Thyroid gland (tissue), 4 donors: ENCODE measurements at regions not wholly inside any gene's neighbourhood (a gene's known extent, or its start where the extent isn't known, plus 50 kb on each side); places are given as distances from the start of the nearest gene placed in this dataset.

Experiments used
- DNase-seq, 2 donors: peaks; one replicate each; pipeline ENCODE4 v3.0.0-alpha.2; 2019
- H3K27ac ChIP-seq, 3 donors: fragments of 200-600 bp; sonication (generic); 1 replicate in 2 of 3; 2 replicates in 1 of 3; pipeline ENCODE4 v1.5.1; 2016 to 2019; ENCODE audit warnings: mild to moderate bottlenecking in 1 of 3, moderate library complexity in 1 of 3
- H3K27me3 ChIP-seq: fragments of 200-600 bp; sonication (generic); one replicate; pipeline ENCODE4 v1.5.1; 2019
- H3K36me3 ChIP-seq, 2 donors: fragments of 200-600 bp; sonication (generic); one replicate each; pipeline ENCODE4 v1.5.1; 2016 to 2019
- H3K4me1 ChIP-seq, 2 donors: fragments of 200-600 bp; sonication (generic); one replicate each; pipeline ENCODE4 v1.5.1; 2017 to 2019
- H3K4me3 ChIP-seq, 3 donors: fragments of 200-600 bp; sonication (generic); replicated peaks in 1 of 3; 1 replicate in 2 of 3; 2 replicates in 1 of 3; pipeline ENCODE4 v1.5.1; 2016; ENCODE audit warnings: mild to moderate bottlenecking in 1 of 3
- H3K9me3 ChIP-seq: fragments of 200-600 bp; sonication (generic); one replicate; pipeline ENCODE4 v1.5.1; 2017
- POLR2A ChIP-seq, 2 donors: fragments of 450-650 bp; IDR thresholded peaks; one replicate each; pipeline ENCODE4 v1.6.1; 2017; ENCODE audit warnings: antibody characterized with exemption in 2 of 2, mild to moderate bottlenecking in 2 of 2, moderate library complexity in 1 of 2
- WGBS, 2 donors: methylation state at CpG; one replicate each; pipeline ENCODE4 v1.1.5; 2017; 5-methylcytosine and 5-hydroxymethylcytosine counted together
- intact Hi-C: fragments of 100-400 bp; cut with DNase I; formaldehyde crosslinking; loops from one replicate; pipeline ENCODE4 v1.15.1; 2023
- TF ChIP-seq, protein P1 (sequence below), 6 experiments: fragments of 200-600 bp in 3 of 6; fragments of 450-650 bp in 3 of 6; sonication (generic) in 3 of 6; IDR thresholded peaks; one replicate each; pipeline ENCODE4 v1.5.1; 2016 to 2019; ENCODE audit warnings: antibody characterized with exemption in 6 of 6, mild to moderate bottlenecking in 2 of 6, inconsistent platforms in 1 of 6, moderate library complexity in 1 of 6

DNA sequence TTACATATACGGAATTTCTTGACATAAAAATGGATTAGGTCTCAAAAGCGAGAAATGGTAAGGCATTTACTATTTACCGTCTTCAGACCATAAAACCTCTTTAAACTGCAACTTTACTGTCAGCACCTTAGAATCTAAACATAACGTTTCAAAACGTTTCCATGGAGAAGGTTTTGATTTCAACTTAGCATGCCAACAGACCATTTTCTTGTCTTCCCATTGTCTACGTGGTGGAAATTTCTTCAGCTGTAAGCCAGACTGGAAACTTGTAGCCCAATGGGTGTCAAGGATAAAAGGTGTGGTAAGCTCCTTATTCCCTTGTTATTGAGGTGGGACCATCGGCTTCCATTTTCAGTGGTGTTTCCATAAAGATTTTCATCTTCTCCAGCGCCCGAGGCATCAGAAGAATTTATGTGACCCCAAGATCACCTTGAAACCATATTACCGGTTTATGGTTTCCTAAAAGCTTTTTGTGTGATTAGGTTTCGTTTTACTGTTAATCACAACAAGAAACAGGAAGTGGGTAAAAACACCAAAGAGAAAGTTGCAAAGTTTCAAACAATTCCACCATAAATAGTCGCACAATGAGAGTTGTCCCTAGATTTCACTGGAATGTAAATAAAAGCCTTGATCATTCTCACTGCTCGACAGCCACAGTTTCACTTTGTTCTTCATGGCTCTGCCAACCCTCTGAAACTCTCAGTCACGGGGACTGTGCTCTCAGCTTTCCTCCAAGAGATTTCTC, 63.0 kb upstream of the CD2AP start:
- TF ChIP-seq, protein P1, sequence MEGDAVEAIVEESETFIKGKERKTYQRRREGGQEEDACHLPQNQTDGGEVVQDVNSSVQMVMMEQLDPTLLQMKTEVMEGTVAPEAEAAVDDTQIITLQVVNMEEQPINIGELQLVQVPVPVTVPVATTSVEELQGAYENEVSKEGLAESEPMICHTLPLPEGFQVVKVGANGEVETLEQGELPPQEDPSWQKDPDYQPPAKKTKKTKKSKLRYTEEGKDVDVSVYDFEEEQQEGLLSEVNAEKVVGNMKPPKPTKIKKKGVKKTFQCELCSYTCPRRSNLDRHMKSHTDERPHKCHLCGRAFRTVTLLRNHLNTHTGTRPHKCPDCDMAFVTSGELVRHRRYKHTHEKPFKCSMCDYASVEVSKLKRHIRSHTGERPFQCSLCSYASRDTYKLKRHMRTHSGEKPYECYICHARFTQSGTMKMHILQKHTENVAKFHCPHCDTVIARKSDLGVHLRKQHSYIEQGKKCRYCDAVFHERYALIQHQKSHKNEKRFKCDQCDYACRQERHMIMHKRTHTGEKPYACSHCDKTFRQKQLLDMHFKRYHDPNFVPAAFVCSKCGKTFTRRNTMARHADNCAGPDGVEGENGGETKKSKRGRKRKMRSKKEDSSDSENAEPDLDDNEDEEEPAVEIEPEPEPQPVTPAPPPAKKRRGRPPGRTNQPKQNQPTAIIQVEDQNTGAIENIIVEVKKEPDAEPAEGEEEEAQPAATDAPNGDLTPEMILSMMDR (IDR thresholded peaks at IDR 0.05): peak in 1 of 6 experiments; percentile 6
- TF ChIP-seq POLR2A (IDR thresholded peaks at IDR 0.05): no peak
- no peak overlapping the region for H3K27ac ChIP-seq
- intact Hi-C loops: no loop called here
- 38 to 47% methylated on average over 14 of the region's 14 CpGs for WGBS, 2 donors
- peaks cover 0 to 7% of the 10 kb centered on the region in 2 donors for H3K4me1 ChIP-seq
- no peaks in the 10 kb centered on the region for H3K9me3 ChIP-seq
- peak overlapping the region in 2 of 3 donors; percentile 1 to 19 for H3K4me3 ChIP-seq
- H3K36me3 ChIP-seq: no peaks in the 10 kb centered on the region
- no peaks in the 10 kb centered on the region for H3K27me3 ChIP-seq
- peak in 1 of 2 donors; percentile 4 for DNase-seq

DNA sequence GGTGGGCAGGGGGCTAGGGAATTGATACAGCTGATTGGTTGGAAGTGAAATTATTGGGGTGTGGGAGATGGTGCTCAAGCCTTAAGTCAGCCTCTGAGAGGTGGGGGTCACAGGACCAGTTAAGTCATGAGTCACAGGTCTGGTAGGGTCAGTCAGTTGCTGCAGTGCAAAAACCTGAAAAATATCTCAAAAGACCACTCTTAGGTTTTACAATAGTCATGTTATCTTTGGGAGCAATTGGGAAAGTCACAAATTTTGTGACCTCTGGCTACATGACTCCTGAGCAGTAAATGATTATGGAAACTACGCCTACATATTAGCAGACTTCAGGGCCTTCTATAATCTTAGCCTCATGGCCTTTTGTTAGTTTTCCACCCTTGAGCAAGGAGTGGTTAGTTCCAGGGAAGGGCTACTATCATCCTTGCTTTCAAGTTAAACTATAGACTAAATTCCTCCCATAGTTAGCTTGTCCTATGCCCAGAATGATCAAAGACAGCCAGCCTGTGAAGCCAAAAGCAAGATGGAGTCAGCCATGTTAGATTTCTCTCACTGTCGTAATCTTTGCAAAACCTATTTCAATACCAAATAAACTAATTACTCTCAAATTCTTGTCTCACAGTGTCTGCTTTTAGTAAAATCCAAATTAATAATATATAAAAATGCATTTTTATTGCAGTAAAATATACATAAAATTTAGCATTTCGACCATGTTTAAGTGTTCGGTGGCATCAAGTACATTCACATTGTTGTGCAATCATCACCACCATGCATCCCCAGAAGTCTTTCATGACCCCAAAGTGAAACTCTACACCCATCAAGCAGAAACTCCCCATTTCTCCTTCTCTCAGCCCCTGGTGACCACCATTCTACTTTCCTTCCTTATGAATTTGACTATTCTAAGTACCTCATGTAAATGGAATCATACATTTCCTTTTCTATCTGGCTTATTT, 60.9 kb upstream of the CD2AP start:
- Histone ChIP-seq H3K4me1 (peaks cover 0 to 7% of the 10 kb centered on the region in 2 donors), H3K27ac (no peak overlapping the region), H3K4me3 (no peak overlapping the region), H3K9me3 (no peaks in the 10 kb centered on the region), H3K36me3 (no peaks in the 10 kb centered on the region), H3K27me3 (no peaks in the 10 kb centered on the region)
- intact Hi-C loops: no loop called here
- no peak for TF ChIP-seq POLR2A (IDR thresholded peaks at IDR 0.05)
- TF ChIP-seq, protein P1 (IDR thresholded peaks at IDR 0.05): no peak
- no peak for DNase-seq
- WGBS, 2 donors: 97 to 98% methylated on average over 4 of the region's 4 CpGs

DNA sequence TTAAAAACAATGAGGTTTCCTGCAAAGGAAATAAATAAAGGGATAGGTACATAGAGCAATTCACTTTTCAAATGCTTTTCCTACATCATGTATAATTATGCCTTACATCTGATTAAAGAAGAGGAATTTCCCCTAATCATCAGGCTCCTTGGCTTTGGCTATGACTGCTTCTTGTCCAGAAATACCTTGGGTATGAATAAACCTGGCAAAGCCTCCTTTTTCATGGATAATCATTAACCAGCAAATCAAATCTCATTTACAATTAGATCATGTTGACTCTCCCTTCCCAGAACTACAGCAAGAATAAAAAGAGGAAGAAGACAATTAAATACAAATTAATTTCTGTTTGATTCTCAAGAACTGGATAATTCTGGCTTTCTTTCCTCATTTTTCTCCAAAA, 58.0 kb upstream of the CD2AP start:
- no peak overlapping the region for H3K27ac ChIP-seq
- no peaks in the 10 kb centered on the region for H3K27me3 ChIP-seq
- no peak for DNase-seq
- H3K4me1 ChIP-seq: peaks cover 0 to 2% of the 10 kb centered on the region in 2 donors
- no peaks in the 10 kb centered on the region for H3K9me3 ChIP-seq
- H3K36me3 ChIP-seq: no peaks in the 10 kb centered on the region
- H3K4me3 ChIP-seq: no peak overlapping the region
- TF ChIP-seq, protein P1 (IDR thresholded peaks at IDR 0.05): no peak
- TF ChIP-seq POLR2A (IDR thresholded peaks at IDR 0.05): no peak
- intact Hi-C loops: no loop called here

DNA sequence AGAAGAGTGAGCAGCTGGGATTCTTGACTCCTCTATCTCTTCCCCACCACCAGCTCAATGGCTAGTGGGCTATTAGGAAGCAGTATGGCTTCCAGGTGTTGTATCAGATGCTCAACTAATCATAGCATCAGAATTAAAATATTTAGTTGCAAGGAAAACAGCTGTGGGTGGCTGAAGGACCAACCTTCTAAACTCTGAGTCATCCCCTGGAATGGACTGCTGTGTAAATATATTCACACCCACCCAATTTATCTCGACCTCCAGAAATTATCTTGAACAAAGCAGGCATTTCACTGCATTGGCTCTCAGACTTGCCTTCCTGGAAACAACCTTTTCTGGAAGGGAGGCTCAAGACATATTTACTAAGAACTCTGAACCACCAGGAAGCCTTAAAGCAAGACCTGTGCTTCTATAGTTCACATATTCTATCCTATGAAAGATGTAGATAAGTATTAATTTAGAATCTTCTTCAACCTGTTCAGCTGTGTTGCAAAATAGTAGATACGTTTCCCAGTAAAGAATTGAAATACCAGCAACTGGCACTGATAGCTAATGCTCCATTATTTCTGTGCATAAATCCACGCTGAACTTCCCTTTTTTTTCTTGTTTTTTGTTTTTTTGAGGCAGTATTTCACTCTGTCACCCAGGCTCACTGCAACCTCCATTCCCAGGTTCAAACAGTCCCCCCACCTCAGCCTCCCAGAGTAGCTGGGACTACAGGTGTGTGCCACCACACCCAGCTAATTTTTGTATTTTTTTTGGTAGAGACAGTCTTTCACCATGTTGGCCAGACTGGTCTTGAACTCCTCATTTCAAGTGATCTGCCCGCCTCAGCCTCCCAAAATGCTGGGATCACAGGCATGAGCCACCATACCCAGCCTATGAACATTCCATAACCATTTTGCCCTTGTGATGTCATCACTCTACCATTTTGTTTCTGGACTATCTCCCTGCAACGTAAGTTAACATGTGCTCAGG, 56.9 kb upstream of the CD2AP start:
- H3K4me3 ChIP-seq: no peak overlapping the region
- no peak for DNase-seq
- no peaks in the 10 kb centered on the region for H3K27me3 ChIP-seq
- WGBS, 2 donors: 81 to 85% methylated on average over 5 of the region's 5 CpGs
- no peak overlapping the region for H3K27ac ChIP-seq
- H3K4me1 ChIP-seq: no peaks in the 10 kb centered on the region
- TF ChIP-seq POLR2A (IDR thresholded peaks at IDR 0.05): no peak
- TF ChIP-seq, protein P1 (IDR thresholded peaks at IDR 0.05): no peak
- intact Hi-C loops: no loop called here
- no peaks in the 10 kb centered on the region for H3K9me3 ChIP-seq
- H3K36me3 ChIP-seq: no peaks in the 10 kb centered on the region
